GM21447 (cell line): ENCODE measurements at regions not wholly inside any gene's neighbourhood (a gene's known extent, or its start where the extent isn't known, plus 50 kb on each side); places are given as distances from the start of the nearest gene placed in this dataset.
"Not testable (repeated sequence)": the region's sequence is repeated elsewhere in the genome, so short reads cannot be mapped to it uniquely, and the experiment has no call there.

Experiments used
- ATAC-seq: cut with Tn5 transposase; IDR thresholded peaks from one replicate; pipeline ENCODE4 v1.9.1; 2021; ENCODE audit not compliant: unreplicated experiment

- no peak for ATAC-seq
Observed at GRCh38 chr10:9061871-9062270, 1007.4 kb downstream of the GATA3 start.

- no peak for ATAC-seq
Observed at GRCh38 chr10:9066152-9066551, 1011.7 kb downstream of the GATA3 start.

GRCh38 chr10:9068003-9068402 is 1013.5 kb downstream of the GATA3 start:
- no peak for ATAC-seq

GRCh38 chr10:9069136-9069535 is 1014.6 kb downstream of the GATA3 start:
- ATAC-seq, result no peak

GRCh38 chr10:9075420-9075819 is 1020.9 kb downstream of the GATA3 start:
- no peak for ATAC-seq

GRCh38 chr10:9076066-9076465 is 1021.6 kb downstream of the GATA3 start:
- no peak for ATAC-seq

GRCh38 chr10:9081253-9081652 is 1026.8 kb downstream of the GATA3 start:
- no peak for ATAC-seq

- ATAC-seq, result no peak
Observed at GRCh38 chr10:9081961-9082360, 1027.5 kb downstream of the GATA3 start.

GRCh38 chr10:9091530-9092093 is 1037.1 kb downstream of the GATA3 start:
- no peak for ATAC-seq

GRCh38 chr10:9096288-9096687 is 1041.8 kb downstream of the GATA3 start:
- ATAC-seq, result no peak

- no peak for ATAC-seq
Observed at GRCh38 chr10:9097206-9097990, 1042.9 kb downstream of the GATA3 start.

- ATAC-seq, result no peak
Observed at GRCh38 chr10:9097991-9098306, 1043.5 kb downstream of the GATA3 start.

GRCh38 chr10:9102026-9102425 is 1047.5 kb downstream of the GATA3 start:
- no peak for ATAC-seq

- no peak for ATAC-seq
Observed at GRCh38 chr10:9103301-9103700, 1048.8 kb downstream of the GATA3 start.

- ATAC-seq, result no peak
Observed at GRCh38 chr10:9111976-9112375, 1057.5 kb downstream of the GATA3 start.

- no peak for ATAC-seq
Observed at GRCh38 chr10:9126728-9127127, 1072.2 kb downstream of the GATA3 start.

- no peak for ATAC-seq
Observed at GRCh38 chr10:9137368-9137767, 1082.9 kb downstream of the GATA3 start.

- not testable (repeated sequence) for ATAC-seq
Observed at GRCh38 chr10:9138829-9139228, 1084.3 kb downstream of the GATA3 start.

GRCh38 chr10:9140373-9140772 is 1085.9 kb downstream of the GATA3 start:
- ATAC-seq, result no peak

- no peak for ATAC-seq
Observed at GRCh38 chr10:9147475-9147874, 1093.0 kb downstream of the GATA3 start.

GRCh38 chr10:9149134-9149533 is 1094.6 kb downstream of the GATA3 start:
- ATAC-seq, result no peak

GRCh38 chr10:9153057-9153456 is 1098.6 kb downstream of the GATA3 start:
- ATAC-seq, result not testable (repeated sequence)

GRCh38 chr10:9157656-9158055 is 1103.2 kb downstream of the GATA3 start:
- no peak for ATAC-seq
